NB4 (cell line): ENCODE measurements at regions not wholly inside any gene's neighbourhood (a gene's known extent, or its start where the extent isn't known, plus 50 kb on each side); places are given as distances from the start of the nearest gene placed in this dataset.
"Not testable (repeated sequence)": the region's sequence is repeated elsewhere in the genome, so short reads cannot be mapped to it uniquely, and the experiment has no call there.

Experiments
- DNase-seq: peaks from one replicate; pipeline ENCODE4 v3.0.0; 2010; ENCODE audit warnings: low read depth
- H3K4me3 ChIP-seq: one replicate; pipeline ENCODE4 v1.5.1; 2011; ENCODE audit warnings: mild to moderate bottlenecking, low read depth, low read length, moderate library complexity

DNA sequence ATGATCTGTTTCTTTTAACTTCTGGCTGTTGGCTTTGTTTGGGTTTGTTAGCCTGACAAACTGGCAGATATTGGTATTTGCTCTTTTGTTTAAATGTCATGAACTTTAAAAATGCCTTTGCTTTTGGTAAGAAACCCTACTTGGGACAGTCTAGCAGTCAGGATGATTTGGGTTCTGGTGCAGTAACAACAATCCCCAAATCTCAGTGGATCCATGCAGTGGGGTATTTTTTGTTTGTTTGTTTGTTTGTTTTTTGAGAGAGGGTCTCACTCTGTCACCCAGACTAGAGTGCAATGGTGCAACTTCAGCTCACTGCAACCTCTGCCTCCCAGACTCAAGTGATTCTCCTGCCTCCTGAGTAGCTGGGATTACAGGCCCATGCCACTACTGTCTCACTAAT, 120.9 kb downstream of the ART5 start:
- not testable (repeated sequence) for DNase-seq, H3K4me3 ChIP-seq

DNA sequence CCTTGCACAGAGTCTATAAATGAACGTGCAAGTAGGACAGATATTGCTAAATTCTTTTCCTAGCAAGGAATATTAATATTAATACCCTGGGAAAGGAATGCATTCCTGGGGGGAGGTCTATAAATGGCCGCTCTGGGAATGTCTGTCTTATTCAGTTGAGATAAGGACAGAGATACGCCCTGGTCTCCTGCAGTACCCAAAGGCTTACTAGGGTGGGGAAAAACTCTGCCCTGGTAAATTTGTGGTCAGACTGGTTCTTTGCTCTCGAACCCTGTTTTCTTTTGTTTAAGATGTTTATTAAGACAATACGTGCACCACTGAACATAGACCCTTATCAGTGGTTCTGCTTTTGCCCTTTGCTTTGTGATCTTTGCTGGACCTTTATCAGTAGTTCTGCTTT, 122.0 kb downstream of the ART5 start:
- DNase-seq, H3K4me3 ChIP-seq: not testable (repeated sequence)

DNA sequence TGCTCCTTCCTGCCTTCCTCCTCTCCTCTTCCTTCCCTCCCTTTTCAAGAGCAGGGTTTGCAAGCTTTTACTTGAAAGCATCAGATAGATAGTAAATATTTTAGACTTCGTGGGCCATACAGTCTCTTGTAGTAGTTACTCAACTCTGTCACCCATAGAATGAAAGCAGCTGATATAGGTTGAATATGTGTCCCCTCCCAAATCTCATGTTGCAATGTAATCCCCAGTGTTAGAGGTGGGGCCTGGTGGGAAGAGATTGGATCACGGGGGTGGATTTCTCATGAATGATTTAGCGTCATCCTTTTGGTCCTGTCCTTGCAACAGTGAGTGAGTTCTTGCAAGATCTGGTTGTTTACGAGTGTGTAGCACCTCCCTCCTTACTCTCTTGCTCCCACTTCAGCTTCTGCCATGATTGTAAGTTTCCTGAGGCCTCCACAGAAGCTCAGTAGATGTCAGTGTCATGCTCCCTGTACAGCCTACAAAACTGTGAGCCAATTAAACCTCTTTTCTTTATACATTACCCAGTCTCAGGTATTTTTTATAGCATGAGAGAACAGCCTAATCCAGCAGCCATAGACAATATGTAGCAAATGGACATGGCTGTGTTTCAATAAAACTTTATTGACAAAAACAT, 124.7 kb downstream of the ART5 start:
- not testable (repeated sequence) for H3K4me3 ChIP-seq, DNase-seq

DNA sequence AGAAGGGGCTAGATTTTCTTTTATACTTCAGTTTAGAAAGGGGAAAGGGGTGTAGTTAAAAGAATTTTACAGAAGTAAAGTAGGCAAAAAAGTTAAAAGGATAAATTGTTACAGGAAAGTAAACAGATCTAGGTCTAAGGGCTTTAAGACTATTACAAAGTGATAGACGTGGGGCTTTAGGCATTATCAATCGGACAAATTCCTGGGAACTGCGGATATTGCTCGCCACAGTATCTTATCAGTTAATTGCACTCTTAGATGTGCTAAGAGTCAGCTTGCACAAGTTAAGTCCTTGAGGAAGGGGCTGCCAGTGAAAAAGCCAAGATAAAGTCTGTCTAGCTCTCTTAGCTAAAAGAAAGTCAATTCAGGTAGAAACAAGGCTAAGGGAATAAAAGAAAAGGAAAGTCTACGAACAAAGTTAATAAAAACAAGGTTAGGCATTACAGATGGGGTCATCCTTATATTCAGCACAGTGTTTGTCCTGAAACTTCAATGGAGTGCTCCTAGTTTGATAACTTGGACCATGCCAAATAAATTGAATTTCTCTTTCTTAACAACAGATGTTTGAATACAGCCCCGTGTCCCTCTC, 125.4 kb downstream of the ART5 start:
- H3K4me3 ChIP-seq, DNase-seq: not testable (repeated sequence)

DNA sequence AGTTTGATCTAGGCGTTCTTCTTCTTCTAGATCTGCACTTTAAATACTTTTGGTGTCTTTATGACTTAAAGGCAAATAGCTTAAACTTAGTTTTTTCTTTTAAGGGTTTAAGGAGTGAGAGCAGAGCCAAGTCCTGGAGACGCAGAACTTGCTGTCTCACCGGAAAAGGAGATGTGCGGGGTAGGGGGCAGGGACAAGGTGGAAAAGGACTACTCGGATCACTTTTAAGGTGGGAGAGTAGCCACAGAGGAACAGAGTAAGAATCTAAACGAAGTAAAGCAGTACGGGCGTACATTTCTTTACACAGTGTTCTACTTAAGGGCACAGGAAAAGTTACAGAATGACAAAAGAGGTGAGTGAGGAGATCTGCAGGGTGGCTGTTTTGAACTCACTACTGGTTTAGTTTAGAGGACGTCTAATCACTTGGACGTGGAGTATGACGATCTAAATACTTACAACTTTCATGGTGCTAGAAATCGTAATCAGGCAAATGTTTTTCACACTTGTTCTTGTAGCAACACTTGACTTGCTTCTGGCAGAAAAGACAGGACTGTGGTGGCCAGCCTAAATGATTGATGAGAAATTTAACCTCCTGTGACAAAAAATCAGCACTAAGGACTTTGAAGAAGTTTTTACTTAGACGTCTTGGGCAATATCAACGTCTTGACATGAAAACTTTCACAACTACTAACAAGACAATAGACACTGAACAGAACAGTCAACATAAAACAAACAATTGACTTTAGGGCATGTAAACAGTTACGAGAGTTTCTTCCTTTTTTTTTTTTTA, 127.0 kb downstream of the ART5 start:
- not testable (repeated sequence) for H3K4me3 ChIP-seq, DNase-seq

DNA sequence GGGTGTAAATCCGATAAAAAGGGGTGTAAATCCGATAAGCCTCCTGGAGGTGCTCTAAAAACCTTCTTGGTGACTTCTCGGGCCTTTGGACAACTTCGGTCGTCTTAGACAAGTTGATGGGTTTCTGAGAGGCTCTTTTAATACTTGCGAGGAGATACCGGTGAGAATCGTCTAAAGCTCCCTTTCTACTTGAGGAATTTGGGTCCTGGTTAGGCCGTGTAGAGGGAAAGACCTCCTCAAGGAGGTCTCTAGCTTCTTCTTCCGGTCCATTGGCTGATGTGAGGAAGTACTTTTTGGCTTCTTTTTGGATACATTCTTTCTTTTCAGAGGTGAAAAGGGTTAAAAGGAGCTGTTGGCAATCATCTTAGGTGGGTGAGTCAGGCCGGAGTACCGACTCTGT, 128.5 kb downstream of the ART5 start:
- H3K4me3 ChIP-seq, DNase-seq: not testable (repeated sequence)

DNA sequence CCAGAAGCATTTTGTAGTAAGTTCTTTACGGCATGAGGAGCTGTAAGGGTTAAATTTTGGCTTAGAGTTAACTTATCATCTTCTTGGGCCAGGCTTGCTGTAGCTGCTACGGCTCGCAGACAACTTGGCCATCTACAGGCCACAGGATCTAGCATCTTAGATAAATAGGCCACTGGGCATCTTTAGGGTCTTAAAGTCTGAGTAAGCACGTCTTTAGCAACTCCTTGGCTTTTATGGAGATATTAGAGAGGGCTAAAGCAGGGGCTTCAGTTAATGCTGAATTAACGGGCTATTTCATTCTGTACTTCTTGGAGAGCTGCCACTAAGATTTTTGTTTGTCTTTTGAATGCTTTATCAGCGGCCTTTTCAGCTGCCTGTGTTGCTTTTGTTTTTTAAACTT, 129.0 kb downstream of the ART5 start:
- DNase-seq: not testable (repeated sequence)

DNA sequence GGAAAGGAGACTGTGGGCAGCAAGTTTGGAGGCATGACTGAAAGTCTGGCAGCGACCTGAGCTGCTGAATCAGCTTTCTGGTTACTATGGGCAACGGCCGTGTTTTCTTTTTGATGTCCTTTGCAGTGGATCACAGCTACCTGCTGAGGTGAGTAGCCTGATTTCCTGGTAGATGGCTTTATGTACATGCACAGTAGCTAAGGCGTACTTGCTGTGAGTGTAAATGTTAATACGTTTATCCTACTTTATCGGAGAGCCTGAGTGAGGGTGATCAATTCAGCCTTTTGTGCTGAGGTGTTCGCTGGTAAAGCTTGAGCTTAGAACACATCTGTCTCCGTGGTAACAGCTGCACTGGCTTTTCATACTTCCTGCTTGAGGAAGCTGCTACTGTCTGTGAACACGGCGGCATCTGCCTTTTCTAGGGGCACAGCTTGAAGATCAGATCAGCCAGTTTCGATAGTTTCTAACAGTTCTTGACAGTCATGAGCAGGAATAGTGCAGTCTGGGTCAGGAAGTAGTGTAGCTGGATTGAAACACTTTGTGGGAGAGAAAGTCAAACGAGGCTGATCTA, 129.6 kb downstream of the ART5 start:
- not testable (repeated sequence) for H3K4me3 ChIP-seq, DNase-seq

More for the DNA sequence above, 129.0 kb downstream of the ART5 start:
- H3K4me3 ChIP-seq: not testable (repeated sequence)

DNA sequence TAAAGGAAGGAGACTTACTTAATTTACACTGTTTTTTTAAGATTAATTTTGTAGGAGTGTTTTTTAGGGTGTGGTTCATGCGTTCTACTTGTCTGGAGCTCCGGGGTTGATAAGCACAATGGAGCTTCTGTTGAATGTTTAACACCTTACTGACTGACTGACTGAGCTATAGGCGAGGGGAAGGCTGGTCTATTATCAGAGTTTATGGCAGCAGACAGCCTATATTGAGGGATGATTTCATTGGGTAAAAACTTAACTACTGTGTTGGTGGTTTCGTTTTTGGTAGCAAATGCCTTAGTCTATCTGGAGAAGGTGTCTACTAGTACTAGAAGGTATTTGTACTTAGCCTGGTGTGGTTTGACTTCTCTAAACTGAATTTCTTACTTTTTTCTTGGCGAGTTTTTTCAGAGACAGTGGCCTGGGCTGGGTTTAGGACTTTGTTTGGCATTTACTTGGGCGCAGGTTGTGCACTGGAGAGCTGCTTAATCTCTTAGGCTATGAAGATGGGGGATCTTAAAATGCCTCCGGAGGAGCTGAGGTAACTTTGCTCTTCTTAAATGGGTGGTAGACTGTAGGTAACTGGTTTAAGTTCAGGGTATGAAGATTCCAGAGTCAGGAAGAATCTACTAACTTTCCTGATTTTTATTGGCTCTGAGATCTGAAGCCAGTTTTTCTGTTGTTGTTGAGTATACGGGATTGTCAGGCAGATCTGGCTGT, 130.2 kb downstream of the ART5 start:
- DNase-seq, H3K4me3 ChIP-seq: not testable (repeated sequence)

DNA sequence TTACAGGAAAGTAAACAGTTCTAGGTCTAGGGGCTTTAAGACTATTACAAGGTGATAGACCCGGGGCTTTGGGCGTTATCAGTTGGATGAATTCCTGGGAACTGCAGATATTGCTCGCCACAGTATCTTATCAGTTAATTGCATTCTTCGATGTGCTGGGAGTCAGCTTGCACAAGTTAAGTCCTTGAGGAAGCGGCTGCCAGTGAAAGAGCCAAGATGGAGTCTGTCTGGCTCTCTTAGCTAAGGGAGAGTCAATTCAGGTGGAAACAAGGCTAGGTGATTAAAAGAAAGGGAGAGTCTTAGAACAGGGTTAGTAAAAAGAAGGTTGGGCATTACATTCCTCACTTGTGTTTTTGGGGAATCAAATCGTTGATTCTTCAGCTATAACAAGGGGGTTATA, 130.6 kb upstream of the ZNF195 start:
- not testable (repeated sequence) for H3K4me3 ChIP-seq, DNase-seq

DNA sequence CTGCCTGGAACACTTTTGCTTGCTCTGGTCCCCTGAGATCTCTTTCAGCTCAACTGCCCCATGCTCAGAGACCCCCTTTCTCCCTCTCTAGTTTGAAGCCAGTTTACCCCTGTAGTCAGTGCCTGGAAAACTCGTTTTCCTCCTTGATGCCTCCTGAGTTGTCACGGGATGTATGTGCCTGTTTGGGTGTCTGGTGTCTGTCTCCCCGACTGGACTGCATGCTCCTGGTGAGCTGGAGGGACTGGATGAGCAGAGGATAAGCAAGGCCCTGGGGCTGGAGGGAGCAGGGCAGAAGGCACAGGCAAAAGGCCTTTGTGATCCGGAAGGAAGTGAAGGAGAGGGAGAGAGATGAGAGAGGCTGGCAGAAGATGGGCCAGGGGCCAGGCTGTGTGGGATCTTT, 120.3 kb upstream of the ZNF195 start:
- not testable (repeated sequence) for H3K4me3 ChIP-seq, DNase-seq

DNA sequence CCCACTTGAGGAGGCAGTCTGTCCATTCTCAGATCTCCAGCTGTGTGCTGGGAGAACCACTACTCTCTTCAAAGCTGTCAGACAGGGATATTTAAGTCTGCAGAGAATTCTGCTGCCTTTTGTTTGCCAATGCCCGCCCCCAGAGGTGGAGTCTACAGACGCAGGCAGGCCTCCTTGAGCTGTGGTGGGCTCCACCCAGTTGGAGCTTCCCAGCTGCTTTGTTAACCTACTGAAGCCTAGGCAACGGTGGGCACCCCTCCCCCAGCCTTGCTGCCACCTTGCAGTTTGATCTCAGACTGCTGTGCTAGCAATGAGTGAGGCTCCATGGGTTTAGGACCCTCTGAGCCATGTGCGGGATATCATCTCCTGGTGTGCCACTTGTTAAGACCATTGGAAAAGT, 119.4 kb upstream of the ZNF195 start:
- not testable (repeated sequence) for DNase-seq

DNA sequence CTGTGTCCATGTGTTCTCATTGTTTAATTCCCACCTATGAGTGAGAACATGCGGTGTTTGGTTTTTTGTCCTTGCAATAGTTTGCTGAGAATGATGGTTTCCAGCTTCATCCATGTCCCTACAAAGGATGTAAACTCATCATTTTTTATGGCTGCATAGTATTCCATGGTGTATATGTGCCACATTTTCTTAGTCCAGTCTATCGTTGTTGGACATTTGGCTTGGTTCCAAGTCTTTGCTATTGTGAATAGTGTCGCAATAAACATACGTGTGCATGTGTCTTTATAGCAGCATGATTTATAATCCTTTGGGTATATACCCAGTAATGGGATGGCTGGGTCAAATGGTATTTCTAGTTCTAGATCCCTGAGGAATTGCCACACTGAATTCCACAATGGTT, 114.2 kb upstream of the ZNF195 start:
- not testable (repeated sequence) for DNase-seq

More for the DNA sequence above, 119.4 kb upstream of the ZNF195 start:
- H3K4me3 ChIP-seq: not testable (repeated sequence)

DNA sequence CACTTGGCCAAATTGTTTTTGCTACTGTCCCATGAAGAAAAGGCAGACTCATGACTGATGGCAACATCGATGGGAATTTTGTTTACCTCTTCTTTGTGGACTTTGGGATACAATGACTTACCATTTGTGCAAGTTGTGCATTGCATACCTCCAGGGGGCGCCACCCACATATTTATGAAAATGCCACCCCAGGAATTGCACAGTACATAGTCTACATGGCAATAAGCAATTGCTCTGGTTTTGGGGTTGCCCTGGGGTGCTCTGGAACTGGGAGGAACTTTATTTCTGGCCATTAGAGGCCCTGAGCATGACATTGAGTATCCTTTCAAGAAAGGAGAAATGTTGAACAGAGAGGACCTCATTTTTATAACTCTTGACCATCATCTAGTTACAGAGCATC, 109.1 kb upstream of the ZNF195 start:
- H3K4me3 ChIP-seq, DNase-seq: not testable (repeated sequence)

More for the DNA sequence above, 114.2 kb upstream of the ZNF195 start:
- not testable (repeated sequence) for H3K4me3 ChIP-seq

DNA sequence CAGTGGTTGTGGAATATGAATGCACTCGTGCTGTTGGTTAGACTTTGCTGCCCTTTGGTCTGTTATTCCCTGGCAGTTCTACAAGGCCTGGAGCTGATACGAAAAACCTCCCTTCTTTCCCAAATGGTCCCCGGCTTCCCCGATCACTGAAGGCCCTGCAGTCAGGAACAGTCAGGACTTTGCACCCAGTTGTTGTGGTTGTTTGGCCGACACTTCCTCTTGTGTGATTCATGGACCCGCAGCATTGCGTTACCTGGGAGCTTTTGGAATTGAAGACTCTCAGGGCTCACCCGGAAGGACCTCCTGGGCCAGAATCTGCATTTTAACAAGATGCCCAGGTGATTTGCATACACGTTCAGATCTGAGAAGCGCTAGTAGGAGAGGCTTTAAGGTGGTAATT, 106.8 kb upstream of the ZNF195 start:
- DNase-seq: not testable (repeated sequence)

DNA sequence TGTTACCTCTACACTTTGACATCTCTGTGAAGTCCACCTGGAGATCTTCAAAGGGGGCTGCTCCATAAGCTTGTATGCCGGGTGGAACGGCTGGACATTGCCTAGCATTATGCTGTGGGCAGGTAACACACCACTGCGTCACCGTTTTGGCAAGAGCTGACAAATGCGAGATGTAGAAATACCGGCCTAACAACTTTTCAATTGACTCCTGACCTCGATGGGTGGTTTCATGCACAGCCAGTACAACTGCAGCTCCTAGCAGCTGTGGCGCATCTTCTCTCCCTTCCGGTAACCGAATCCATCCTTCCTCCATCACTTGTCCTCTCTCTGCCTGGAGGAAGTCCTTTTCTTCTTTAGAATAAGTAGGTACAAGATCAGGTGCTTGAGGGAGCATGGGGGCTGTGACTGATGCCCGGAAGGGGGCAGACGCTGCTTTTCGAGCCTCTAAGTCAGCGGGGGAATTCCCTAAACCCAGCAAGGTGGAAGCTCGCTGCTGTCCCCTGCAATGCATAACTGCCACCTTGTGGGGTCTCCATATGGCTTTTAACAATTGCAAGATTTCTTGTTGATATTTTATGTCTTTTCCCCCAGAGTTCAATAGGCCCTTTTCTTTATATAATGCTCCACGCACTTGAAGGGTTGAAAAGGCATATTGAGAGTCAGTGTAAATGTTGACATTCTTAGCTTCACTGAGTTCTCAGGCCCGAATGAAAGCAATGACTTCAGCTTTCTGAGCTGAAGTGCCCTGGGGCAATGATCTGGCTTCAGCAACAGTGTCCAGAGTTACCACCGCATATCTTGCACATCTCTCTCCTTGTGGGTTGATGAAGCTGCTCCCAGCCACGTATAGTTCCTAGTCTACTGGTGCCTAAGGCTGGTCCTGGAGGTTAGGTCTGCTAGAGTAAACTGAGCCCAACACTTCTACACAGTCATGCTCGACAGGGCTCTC, 98.3 kb upstream of the ZNF195 start:
- not testable (repeated sequence) for DNase-seq, H3K4me3 ChIP-seq

More for the DNA sequence above, 106.8 kb upstream of the ZNF195 start:
- not testable (repeated sequence) for H3K4me3 ChIP-seq
